ENCODE measurements at regions not wholly inside any gene's neighbourhood (a gene's known extent, or its start where the extent isn't known, plus 50 kb on each side); places are given as distances from the start of the nearest gene placed in this dataset.
A peak's percentile ranks its signal among the peaks of the same experiment; 100 is the strongest.

GRCh38 chr12:24483732-24484131 is 465.2 kb downstream of the BCAT1 start:
- DNase-seq (ENCODE audit: low read depth in 2 of 3, low spot score in 2 of 3), result no peak

GRCh38 chr12:24482882-24483604 is 465.9 kb downstream of the BCAT1 start:
- DNase-seq (ENCODE audit: low read depth in 2 of 3, low spot score in 2 of 3), result no peak

DNA sequence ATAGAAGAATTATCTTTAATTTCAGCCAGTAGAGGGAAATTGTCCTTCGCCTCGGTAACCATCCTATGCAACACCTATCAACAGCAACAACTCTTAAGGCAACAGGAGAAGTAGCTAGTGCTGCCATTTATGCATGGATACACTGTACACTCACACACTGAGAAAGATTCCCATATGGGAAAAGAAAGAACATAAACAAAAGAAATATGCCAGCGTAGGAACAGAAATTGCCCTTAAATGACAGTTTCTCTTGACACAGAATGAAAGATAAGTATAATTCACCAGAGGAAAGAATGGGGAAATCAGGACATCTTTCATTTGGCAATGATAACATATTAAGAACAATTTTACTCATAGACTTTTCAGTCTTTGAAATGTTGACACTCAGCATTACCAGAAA is 466.9 kb downstream of the BCAT1 start:
- no peak for DNase-seq (ENCODE audit: low read depth in 2 of 3, low spot score in 2 of 3)

DNA sequence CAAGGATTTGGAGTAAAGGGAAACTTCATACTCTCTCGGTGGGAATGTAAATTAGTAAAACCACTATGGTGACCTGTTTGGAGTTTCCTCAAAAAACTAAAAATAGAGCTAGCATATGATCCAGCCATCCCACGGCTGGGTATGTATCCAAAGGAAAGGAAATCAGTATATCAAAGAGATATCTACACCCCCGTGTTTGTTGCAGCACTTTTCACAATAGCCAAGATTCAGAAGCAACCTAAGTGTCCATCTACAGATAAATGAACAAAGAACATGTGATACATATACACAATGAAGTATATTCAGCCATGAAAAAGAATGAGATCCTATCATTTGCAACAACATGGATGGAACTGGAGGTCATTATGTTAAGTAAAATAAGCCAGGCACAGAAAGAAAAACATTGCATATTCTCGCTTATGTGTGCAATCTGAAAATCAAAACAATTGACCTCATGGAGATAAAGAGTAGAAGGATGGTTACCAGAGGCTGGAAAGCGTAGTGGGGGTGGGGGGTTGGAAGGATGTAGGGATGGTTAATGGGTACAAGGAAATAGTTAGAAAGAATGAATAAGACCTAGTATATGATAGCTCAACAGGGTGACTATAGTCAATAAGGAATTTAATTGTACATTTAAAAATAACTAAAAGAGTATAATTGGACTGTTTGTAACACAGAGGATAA is 468.0 kb downstream of the BCAT1 start:
- no peak for DNase-seq (ENCODE audit: low read depth in 2 of 3, low spot score in 2 of 3)

GRCh38 chr12:24479131-24479530 is 469.8 kb downstream of the BCAT1 start:
- DNase-seq (ENCODE audit: low read depth in 2 of 3, low spot score in 2 of 3), result no peak

- no peak for DNase-seq (ENCODE audit: low read depth in 2 of 3, low spot score in 2 of 3)
Measured at GRCh38 chr12:24478254-24478653, 470.6 kb downstream of the BCAT1 start.

GRCh38 chr12:24476310-24476709 is 472.6 kb downstream of the BCAT1 start:
- no peak for DNase-seq (ENCODE audit: low read depth in 2 of 3, low spot score in 2 of 3)

- no peak for DNase-seq (ENCODE audit: low read depth in 2 of 3, low spot score in 2 of 3)
Measured at GRCh38 chr12:24475337-24475736, 473.6 kb downstream of the BCAT1 start.

DNA sequence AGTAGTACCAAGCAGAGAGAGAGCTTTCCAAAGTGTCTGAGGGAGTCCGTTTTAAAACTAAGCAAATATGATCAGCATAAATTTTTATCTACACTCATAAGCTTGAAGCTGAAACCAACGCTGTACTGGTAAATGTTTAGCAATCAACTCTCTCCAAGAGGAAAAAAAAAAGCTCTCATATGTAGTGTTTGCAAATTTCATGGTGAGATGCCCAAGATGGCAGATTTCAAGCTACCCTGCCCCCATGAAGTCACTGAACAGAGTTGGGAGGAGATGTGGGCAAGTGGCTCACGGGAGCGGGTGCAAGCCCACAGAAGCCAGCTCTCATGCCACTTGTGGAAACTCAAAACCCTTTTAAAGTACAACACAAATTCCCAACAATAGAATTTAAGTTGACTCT is 475.8 kb downstream of the BCAT1 start:
- DNase-seq (ENCODE audit: low read depth in 2 of 3, low spot score in 2 of 3), result no peak

GRCh38 chr12:24470050-24470449 is 478.9 kb downstream of the BCAT1 start:
- no peak for DNase-seq (ENCODE audit: low read depth in 2 of 3, low spot score in 2 of 3)

DNA sequence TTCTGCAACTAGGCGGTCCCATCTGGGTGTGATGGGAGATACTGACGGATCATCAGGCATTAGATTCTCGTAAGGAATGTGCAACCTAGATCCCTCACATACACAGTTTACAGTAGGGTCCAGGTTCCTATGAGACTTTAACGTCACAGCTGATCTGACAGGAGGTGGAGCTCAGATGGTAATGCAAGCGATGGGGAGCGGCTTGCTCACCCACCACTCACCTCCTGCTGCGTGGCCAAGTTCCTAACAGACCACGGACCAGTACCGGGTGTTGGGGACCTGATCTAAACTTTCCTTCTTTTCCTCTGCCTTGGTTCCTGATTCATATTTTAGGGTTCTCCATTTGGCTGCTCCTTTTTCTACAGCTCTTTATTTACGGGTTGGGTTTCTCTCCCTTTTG is 479.8 kb downstream of the BCAT1 start:
- no peak for DNase-seq (ENCODE audit: low read depth in 2 of 3, low spot score in 2 of 3)

DNA sequence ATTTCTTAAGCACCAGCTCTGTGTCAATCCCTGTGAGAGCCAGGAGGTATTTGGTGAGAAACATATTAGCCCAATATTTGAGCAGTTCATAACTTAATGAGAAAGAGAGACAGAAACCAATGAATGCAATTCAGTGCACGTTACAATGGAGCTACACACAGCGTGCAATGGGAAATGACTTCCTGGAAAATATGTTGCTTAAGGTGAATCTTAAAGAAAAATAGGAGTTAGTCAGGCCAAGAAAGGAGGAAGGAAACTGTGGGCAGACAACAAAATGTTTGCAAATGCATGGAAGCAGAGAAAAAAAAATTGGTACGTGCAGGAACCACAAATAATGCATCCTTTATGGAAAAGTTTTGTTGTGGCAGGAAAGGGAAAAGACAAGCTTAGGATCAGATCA is 481.7 kb downstream of the BCAT1 start:
- DNase-seq (ENCODE audit: low read depth in 2 of 3, low spot score in 2 of 3), result no peak

GRCh38 chr12:24463375-24463774 is 485.5 kb downstream of the BCAT1 start:
- DNase-seq (ENCODE audit: low read depth in 2 of 3, low spot score in 2 of 3), result peak in 2 of 3 donors; percentile 5 to 62

- DNase-seq (ENCODE audit: low read depth in 2 of 3, low spot score in 2 of 3), result no peak
Measured at GRCh38 chr12:24462946-24463345, 486.0 kb downstream of the BCAT1 start.

GRCh38 chr12:24460506-24460905 is 488.4 kb downstream of the BCAT1 start:
- DNase-seq (ENCODE audit: low read depth in 2 of 3, low spot score in 2 of 3), result no peak

DNA sequence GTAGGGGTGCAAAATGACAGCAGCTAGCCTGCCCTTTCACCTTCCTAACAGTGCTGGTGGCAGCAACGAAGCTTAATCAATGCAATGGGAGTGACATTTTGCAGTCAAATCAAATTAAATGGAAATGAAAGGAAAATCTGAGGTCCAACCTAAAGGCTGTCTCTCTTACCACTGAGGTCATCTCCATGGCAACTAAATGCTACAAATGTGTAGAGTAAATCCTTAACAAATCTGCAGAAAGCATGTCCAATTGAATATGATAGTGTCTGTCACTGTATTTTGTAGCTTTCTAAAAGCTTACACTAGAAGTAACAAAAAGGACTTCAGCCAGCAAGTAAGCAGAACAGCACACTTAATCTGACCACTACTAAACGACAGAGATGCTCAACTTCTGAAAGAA is 488.8 kb downstream of the BCAT1 start:
- no peak for DNase-seq (ENCODE audit: low read depth in 2 of 3, low spot score in 2 of 3)

DNA sequence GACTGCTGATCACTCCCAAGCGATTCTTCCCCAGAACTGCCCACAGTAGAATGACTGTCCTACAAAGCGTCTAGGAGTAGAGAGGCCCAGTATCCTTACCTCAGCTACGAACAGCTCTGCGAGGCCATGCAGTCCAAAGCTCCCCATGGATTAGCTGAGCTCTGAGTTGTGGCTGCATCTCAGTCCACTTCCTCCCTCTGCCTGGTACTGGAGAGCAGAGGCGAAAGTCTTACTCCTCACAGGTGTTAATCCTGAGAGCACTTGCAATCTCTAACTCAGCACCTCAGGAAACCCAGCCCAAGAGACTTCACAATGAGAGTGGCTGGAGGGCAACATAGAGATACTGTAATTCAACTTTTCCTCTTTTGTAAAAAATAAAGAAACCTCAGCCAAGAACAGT is 493.1 kb downstream of the BCAT1 start:
- DNase-seq (ENCODE audit: low read depth in 2 of 3, low spot score in 2 of 3), result no peak

DNA sequence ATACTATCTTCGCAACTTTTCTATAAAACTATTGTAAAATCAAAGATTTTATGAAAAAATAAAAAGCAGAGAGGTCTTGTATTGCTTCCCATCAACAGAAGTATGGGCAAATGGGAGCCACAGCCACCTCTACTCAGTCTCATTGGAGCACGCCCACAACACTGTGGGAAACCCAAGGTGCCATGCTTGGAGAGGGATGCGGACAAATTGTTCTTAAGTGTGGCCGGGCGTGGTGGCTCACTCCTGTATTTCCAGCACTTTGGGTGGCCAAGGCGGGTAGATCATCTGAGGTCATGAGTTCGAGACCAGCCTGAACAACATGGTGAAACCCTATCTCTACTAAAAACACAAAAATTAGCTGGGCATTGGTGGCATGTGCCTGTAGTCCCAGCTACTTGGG is 498.2 kb upstream of the SOX5 start:
- no peak for DNase-seq (ENCODE audit: low read depth in 2 of 3, low spot score in 2 of 3)

DNA sequence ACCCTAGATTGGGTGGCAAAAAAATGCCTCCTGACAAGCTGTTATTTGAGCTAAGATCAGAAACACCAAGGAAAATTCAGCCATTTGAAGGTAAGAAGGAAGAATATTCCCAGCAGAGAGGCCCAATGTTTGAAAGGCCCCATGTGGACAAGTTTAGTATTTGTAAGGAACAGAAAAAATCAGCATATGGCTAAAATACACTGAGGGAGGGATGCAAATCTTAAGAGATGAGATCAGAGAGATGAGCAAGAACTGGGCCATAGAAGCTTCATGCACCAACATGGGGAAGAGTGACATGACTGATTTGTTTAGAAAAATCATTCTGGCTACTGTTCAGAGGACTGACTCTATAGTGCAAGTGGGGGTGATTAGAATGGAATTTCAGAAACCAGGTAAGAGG is 496.8 kb upstream of the SOX5 start:
- no peak for DNase-seq (ENCODE audit: low read depth in 2 of 3, low spot score in 2 of 3)

GRCh38 chr12:24444634-24445033 is 495.2 kb upstream of the SOX5 start:
- no peak for DNase-seq (ENCODE audit: low read depth in 2 of 3, low spot score in 2 of 3)

GRCh38 chr12:24441458-24441857 is 492.0 kb upstream of the SOX5 start:
- DNase-seq (ENCODE audit: low read depth in 2 of 3, low spot score in 2 of 3), result no peak

DNA sequence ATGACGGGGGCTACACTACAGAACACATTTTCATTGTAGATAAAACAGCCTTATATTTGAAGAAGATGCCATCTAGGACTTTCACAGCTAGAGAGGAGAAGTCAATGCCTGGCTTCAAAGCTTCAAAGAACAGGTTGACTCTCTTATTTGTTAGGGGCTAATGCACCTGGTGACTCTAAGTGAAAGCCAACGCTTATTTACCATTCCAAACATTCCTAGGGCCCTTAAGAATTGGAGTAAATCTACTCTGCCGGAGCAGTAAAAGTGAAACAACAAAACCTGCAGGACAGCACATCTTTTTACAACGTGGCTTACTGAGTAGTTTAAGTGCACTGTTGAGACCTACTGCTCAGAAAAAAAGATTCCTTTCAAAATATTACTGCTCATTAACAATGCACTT is 487.2 kb upstream of the SOX5 start:
- DNase-seq (ENCODE audit: low read depth in 2 of 3, low spot score in 2 of 3), result no peak

DNA sequence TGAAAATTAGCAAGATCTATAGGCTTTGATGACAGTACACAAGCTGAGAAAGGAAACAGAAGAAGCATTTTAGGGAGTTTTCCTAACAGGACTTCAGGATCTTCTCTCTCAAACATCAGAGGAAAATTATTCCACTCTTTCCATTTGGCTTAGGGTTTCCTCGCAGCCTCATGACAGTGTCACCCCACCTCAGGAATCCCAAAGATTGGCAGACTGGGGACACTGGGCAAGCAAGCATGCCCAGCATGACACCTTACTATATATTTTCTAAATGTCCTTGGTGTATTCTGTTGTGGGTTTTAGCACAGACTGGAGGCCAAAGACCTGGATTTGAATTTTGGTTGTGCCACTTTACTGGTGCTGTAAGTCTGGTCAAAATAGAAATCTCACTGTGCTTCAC is 482.4 kb upstream of the SOX5 start:
- DNase-seq (ENCODE audit: low read depth in 2 of 3, low spot score in 2 of 3), result no peak
